ENCODE measurements at regions not wholly inside any gene's neighbourhood (a gene's known extent, or its start where the extent isn't known, plus 50 kb on each side); places are given as distances from the start of the nearest gene placed in this dataset.

DNA sequence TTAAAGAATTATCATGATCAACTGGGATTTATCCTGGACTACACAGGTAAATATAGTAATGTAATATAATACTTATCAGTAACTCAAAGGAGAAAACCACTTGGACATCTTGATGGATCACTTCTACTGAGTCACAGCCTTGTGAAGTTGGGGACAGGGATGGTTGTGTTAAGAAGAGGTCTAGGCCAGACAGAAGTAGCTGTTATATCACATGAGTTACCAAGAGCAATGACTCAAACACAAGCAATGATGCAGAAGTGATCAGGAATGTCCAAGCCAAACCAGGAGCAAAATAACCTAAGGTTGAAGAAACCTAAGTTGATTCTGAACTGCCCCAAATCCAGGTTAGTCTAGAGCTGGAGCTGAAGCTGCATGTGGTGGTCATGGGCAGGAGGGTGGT is 424.5 kb upstream of the DAB1 start:
- DNase-seq: no peak

DNA sequence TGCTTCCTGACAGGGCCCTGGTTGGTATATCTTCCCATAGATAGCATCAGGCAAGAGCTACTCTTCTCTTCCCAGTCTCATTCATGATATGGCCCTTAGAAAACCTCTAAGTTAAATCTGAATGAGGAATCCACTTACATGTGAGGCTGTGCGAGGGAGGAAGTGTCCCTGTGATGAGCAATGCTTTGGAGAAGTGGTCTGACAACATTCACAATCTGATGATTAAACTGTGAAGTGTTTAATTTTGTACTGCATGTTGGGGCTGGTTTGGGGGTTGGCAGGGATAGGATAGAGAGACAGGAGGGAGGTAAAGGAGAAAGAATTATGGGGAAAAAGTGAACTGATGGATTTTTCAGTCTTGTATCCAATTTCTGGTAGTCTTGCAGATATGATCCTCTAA is 421.2 kb upstream of the DAB1 start:
- no peak for DNase-seq

DNA sequence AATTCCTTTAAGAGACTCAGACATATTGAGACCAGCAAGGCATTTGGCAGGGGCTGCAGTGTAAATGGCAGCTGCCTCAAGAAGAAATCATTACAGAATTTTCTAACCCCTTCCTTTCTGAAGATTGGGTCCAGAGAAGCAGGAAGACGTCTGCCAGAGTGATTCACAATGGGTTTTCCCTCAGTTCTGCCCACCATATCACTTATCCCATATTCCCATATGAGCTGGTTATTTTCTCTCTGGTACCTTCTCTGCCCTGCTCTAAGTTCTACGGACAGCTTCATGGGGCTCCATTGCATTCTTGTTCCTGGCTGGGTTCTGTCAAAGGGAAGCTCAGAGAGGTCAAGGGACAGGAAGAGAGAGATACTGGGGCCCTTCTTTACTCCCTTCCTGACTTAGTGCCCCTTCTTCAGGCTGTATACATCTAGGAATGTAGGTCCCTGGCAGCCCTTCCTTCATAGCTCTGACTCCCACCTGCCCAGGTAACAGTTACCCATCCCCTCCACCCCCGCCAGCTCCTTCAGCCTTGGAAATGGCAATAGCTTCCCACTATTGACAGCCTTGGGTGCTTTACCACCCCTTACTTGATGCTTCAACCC is 420.6 kb upstream of the DAB1 start:
- no peak for DNase-seq

DNA sequence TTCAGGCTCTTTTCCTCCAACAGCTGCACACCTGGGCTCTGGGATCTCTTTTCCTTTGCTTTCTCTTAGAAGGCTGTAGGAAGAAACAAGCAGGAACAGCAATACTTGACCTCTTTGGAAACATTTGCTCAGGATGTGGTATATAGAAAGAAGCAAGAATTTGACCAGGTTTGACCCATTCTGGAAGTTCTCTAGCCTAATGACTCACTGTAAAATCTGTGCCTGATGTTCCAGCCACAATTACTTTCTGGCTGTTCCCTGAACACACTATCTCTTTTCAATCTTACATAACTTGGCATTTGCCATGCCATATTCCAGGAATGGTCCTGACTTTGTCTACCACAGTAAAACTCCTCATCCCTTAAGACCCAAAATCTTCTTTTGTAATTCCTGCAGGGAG is 419.9 kb upstream of the DAB1 start:
- DNase-seq: no peak

DNA sequence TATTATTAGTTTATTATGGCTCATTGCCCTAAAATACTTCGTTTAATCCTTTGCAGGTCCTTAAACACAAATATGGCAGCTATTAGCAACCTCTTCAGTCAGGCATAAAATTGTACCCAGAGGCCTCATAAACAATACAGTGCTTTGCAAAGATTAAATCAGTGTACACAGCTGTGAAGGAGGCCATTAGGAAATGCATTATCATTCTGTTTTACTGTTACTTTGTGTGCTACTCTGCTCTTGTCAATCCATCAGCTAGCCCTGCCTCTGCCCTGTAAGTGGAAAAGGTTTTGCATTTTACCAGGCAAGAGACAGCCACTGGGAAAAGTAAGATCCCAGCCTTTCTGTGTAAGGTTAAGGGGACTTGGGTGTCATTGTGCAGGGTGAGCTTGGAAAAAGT is 415.7 kb upstream of the DAB1 start:
- peak; percentile 40 for DNase-seq

DNA sequence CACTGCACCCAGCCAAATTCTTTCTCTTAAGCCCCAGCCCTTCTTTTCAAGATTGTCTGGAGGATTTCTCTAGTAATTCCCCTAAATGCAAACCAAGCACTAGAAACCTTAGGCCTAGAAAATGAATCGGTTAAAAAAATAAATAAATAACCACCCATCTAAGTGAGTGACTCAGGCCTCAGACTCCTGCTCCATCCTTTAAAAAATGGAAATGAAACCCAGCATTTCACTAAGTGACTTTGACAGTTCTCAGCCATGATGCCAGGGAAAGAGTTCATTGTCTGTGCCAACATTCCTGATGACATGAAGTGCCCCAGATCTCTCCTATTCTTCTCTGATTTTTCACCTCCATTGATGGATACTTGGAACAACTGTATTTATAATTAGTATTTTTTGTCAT is 415.2 kb upstream of the DAB1 start:
- DNase-seq: no peak

DNA sequence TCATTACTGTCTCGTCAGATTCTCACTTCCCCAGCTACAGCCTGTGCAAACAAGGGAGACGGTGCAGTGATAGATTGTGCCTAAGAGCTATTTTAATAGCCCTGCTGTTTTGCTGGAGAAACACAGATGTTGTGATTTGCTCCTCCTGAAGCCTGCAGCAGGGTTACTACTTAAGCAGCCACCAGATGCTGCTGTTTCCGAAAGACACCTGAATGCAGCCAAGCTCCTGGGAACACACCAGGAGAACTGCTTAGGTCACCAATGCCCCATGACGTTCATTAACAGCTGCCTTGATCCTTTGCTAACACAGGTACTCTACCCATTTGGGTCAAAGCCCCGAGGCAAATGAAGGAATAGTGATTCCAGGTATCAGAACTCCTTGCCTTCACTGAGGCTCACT is 411.8 kb upstream of the DAB1 start:
- no peak for DNase-seq

DNA sequence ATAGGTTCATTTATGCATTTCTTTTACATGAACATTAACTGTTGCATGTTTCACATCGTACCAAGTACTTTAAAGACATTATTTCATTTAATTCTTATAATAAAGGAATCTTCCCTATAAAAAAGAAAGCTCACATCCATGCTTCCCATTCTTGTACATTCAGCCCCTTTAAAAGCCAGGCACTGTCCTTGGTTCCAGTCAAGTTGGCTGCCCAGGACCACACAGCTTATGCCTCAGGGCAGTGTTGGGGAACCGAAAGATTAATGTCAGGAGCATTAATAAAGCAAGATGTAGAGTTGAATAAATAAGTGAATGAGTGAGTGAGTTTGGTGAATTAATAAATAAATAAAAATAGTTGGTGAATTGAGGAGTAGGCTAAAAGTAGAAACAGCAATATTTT is 409.4 kb upstream of the DAB1 start:
- DNase-seq: no peak

DNA sequence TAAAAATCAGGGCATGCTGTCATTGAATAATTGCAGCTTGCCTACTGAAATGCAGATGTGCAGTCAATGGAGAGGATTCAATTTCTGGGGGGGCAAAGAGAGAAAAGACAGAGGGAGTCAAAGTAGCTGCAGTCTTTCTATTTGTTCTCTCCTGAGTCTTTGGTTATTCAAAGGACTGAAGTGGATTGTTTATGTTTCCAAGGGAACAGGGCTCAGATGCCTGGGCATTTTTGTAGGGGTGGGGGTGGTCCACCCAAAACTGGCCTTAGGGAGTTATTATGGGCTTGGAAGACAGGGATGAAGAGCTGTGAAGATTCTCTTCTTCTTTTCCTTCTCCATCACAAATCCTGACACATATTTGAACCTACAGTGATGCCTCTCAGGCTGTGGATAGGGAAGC is 408.8 kb upstream of the DAB1 start:
- DNase-seq: no peak

DNA sequence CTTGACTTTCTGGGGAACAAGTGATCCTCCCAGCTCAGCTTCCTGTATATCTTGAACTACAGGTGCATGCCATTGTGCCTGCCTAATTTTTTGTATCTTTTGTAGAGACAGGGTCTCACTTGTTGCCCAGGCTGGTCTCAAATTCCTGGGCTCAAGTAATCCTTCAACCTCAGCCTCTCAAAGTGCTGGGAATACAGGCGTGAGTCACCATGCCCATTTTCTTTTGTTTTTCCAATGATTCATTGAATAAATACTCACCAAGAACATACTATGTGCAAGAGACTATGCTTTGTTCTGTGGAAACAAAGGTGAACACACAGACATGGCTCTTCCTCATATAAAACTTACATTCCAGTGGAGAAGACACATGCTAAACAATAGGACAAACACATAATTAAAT is 407.8 kb upstream of the DAB1 start:
- no peak for DNase-seq

DNA sequence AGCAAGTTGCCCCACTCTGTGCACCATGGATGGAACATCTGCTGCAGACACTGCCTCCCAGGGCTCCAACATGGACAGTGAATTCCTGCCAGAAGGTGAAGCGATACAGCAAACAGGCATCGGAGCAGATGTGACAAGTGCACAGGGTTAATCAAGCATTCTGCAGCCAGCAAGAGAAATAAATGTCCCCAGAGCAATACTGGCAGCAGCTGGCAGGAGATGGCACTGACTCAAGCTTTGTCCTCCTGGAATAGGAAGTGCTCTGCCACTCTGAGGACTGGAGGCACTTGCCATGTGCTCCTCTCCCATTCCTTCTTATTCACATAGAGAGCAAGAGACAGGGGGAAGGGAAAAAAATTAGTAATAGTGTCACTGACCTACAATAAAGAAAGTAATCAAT is 402.7 kb upstream of the DAB1 start:
- no peak for DNase-seq

DNA sequence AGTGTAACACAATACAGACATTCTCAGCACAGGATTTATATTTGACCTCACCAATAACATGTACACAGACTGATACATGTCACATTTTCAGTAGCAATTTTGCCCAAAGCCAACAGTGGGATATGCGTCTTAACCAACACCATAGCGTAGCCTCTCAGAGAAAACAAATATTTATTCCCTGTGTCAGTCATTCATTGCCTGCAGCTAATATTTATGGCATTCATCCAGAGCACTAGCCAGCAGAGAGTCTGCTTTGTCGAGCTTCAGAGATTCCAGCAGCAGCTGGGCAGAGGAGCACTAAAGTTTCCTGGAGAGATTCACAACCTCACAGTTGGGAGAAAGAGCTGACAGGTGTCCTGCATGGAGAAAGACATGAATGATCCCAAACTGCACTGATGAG is 400.7 kb upstream of the DAB1 start:
- no peak for DNase-seq

DNA sequence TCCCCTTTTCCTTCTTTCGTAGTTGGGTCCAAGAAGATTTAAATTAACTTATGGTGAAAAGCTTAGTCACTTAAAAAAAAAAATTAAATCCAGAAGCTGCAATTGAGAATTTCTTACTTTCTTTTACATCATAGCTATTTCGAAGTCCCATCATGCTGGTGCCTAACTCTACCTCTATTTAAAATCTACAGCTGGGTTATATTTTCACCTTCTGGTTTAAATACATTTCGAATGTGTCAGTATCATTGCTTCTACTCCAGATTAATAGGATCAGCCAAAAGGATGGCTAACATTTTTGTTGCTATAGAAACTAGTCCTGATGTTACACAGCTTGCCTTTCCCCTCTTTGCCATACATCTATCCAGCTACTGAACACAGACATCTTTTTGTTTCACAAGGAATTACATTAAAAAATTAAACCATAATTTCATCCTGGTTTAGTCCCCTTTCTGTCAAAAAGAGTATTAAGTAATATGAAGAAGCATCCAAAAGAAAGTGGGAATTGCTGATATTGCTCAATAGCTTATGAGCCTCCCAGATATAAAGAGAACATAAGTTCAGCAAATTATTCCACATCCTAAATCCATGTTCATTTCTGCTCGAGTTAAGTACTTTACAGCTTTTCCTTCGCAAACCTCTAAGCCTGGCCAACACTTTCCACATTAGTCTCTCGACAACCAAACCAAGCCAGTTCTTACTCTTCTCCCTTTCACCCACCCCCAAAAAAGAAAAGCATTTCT is 396.7 kb upstream of the DAB1 start:
- DNase-seq: no peak

DNA sequence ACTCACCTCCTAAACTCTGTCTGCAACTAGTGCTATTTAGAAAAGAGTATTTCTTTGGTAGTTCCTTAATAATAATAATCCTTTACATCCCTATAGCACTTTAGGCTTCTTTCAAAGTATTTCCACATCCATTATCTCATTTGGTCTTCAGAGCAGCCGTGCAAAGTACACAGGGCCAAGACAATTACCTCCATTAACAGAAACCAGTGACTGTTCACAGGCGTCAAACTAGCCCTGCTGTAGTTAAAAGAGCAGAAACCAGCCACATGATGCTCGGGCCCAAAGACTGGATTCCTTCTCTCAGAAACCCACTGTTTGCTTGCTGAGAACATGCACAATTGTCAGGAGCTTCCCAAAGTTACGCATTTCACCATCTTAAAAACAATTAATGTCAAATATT is 396.0 kb upstream of the DAB1 start:
- DNase-seq: no peak

DNA sequence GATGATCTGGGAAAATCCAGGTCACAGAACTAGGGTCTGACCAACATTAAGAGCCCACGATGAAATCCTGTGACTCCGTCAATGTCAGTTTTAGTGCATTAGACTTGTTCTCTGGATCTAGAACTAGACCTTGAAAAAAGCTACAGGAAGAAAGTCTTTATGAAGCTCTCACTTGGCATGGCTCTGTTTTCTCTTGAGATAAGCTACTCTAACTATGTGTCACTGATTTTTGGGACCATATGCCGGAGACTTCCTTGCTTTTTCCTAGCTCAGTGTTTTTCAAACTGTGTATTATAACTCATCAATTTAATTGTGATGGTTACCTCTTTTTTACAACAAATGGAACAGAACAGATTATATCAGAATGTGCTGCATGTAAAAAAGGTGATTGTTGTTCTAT is 379.7 kb upstream of the DAB1 start:
- DNase-seq: no peak

DNA sequence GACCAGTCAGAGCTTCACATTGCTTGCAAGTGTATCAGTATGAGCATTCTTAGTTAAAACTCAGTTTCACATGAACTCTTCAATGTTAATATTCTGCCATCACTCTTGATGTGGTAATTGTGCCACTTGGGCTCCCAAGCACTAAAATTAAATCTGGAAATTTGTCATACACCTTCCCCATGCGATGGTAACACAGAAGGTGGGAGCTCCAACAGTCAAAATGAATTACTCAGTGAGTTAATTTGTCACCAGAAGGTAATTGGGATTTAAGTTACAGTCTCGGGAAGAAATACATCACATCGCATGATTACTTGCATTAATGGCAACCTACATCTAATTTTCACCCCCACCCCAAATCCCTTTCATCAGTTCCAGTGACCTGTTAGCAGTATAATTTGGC is 376.5 kb upstream of the DAB1 start:
- DNase-seq: no peak

DNA sequence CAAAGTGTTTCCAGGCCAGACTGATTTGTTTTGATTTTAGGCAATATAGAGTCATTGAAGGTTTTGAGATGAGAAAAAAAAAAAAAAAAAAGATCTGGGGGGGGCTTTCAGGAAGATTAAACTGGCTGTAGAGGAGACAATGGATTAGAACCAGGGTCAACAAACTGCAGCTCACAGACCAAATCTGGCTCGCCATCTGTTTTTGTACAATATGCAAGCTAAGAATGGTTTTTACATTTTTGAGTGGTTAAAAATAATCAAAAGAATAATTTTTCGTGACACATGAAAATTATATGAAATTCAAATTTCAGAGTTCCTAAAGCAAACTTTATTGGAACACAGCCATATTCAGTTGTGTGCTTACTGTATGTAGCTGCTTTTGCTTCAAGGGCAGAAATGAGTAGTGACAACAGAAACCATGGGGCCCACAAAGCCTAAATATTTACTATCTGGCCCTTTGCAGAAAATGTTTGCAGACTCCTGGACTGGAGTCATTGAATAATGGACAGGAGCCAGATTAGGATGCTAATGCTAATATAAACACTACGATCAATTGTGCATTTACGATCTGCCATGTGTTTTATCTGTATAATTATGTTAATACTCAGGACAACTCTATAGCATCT is 375.7 kb upstream of the DAB1 start:
- DNase-seq: no peak

DNA sequence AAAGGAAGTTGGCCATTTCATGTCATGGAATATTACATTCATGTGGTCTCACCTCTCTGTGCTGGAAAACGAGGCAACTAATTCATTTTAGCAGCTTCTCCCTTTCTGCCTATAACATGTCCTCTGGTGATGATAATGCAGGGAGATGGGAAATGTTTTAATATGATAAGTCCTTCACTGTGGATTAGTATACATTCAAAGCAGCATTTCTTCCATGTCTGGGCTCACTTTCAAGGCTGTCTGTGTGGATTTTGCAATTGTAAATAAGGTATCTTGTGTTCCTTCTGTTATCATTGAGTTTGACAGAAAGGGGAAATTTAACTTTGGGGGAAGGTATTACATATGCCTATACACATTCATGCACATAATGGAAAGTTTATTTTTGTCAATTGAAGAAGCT is 374.7 kb upstream of the DAB1 start:
- DNase-seq: no peak

DNA sequence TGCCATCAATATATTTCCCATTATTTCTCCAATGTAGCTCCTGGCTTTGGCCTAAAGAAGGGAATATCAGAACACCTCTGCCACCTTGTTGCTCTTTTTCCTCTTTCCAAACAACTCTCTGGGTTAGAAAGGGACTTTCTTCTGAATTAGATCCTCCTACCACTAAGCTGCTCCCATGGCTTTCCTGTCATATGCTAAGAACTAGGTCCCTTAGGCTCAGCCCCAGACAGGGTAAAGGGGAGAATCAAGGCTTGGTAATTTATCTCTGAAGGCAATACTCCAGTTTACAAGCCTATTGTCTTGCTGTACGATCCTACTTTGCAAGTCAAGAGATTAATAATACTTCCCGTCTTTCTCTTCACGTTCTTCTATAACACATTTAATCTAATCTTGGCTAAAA is 373.2 kb upstream of the DAB1 start:
- DNase-seq: no peak

DNA sequence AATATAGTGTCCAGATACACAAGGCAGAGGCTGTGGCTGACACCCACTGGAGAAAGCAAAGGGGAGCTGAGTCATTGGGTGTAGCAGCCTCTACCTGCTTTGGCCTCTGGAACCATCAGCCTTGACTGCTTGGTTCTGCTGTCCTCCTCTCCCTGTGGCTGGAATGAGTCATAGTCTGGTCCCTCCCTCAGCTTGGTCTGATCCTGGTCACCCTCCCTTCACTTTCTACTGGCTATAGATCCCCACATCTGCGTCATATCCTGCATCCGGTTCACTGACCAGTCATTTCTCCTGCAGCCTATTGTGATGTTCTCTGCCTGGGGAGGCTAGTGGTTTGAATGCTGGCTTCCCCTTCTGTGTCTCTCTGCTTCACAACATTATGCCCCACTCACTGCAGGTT is 372.8 kb upstream of the DAB1 start:
- DNase-seq: no peak

DNA sequence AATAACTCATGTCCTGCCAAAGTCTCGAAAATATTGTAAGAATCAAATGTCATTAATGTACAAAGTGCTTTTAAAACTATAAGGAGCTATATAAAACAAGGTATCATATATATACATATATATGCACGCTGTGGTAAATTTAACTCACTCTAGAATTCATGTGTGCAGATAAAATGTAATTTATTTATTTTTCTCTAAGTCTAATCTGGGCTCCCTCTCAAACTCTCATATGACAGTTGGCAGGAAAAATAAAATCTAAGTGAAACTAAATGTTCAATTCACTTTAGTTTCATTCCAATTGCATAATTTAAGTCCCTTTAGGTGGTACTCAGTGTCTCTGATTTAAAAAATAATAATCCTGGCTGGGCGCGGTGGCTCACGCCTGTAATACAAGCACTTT is 372.0 kb upstream of the DAB1 start:
- DNase-seq: no peak

DNA sequence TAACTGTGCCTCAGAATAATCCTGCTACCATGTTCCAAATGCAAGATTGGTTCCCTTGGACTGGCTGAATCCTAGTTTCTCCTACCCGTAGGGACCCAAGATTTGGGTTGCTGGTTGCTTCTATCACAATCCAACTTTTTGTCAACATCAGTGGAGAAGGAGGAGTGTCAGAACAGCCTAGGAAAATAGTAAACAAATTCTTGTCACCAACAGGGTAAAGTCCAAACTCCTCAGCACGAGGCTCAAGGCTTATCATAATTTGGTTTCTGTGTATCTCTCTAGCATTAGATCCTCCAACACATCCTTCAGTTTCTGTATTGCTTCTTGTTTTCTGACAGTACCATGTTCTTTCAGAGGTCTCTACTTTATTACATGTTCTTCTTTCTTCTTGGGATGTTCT is 370.2 kb upstream of the DAB1 start:
- no peak for DNase-seq

DNA sequence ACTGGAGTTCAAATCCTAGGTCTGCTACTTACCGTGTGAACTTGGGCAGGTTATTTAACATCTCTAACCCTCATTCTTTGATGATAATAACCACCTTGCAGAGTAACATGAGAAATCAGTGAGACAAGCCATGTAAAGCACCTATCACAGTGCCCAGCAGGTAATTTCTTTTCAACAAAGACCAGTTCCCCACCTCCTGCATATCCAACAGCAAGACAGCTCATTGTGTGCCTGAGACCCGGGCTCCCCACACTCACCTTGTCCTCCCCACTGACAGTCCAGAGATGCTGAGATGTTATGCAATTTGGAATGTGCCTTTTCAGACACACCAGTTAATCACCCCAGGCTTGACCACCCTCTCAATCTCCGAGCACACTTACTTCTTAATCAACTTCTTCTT is 367.6 kb upstream of the DAB1 start:
- DNase-seq: no peak

DNA sequence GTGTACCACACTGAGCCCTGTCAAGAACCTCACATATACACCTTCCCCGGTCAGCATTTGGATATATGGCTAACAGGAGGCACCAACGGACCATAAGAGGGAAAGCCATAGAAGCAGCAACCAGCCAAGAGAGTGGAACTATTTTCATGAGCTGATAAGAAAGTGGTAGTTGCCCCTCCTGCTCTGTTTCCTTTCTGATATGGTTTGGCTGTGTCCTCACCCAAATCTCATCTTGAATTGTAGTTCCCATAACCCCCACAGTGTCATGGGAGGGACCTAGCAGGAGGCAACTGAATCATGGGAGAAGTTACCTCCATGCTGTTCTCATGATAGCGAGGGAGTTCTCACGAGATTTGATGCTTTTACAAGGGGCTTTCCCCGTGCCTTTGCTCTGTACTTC is 366.1 kb upstream of the DAB1 start:
- no peak for DNase-seq

DNA sequence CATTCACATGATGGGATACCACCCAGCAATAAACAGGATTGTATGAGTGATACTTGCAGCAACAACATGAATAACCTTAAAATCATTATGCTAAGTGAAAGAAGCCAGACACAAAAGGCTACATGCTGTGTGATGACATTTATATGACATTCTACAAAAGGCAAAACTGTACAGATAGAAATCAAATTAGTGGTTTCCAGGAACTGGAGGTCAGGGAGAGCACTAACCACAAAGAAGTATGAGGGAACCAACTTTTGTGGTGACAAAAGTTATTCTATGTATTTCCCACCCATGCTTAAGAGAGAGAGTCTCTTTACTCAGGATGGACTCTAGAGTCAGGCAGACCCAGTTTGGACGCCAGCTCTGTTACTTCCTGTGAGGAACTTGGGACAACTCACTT is 364.5 kb upstream of the DAB1 start:
- DNase-seq: no peak

Measured in NCI-H187 (cell line).